Heart left ventricle (tissue), 13 donors: ENCODE measurements at regions not wholly inside any gene's neighbourhood (a gene's known extent, or its start where the extent isn't known, plus 50 kb on each side); places are given as distances from the start of the nearest gene placed in this dataset.

Experiments used
- POLR2A ChIP-seq, 2 donors: fragments of 450-650 bp; IDR thresholded peaks; one replicate each; pipeline ENCODE4 v1.6.1; 2017; ENCODE audit warnings: antibody characterized with exemption in 2 of 2, mild to moderate bottlenecking in 2 of 2, moderate library complexity in 2 of 2
- TF ChIP-seq, protein P1 (sequence below), 12 donors: fragments of 200-600 bp; sonication (generic) in 4 of 12; IDR thresholded peaks; one replicate each; pipeline versions ENCODE4 v1.5.0 to v1.8.0; 2018 to 2022; ENCODE audit warnings: antibody characterized with exemption in 12 of 12, mild to moderate bottlenecking in 5 of 12
- donor health status: ischemic (EF 13 %, LVEDD 7.1; RV severe dilation, severe dysfunction).
- donor health status: DM: no; HTN: yes; CAD: no.
- donor health status: DM: no; HTN: no; CAD: no.
- donor health status: ischemic (EF 25% LVEDD 6.9; RV normal size, moderate dysfunction).
- donor health status: ischemic (EF 25% LVEDD 5.7; RV mildly dilated, moderate dysfunction).
- donor health status: ischemic (EF 35%, LVEDD 5.7; RV mildly dilated, moderate dysfunction).
- donor health status: nonischemic (EF 11% LVEDD 7.7; RV severe dilation, severe dysfunction).
- donor health status: DM: yes; HTN: yes; CAD: no.
- donor health status: PGD.
- donor health status: ischemic (EF 29% LVEDD 5.4; RV normal size, mild dysfunction).
- donor health status: nonischemic (EF 23%, LVEDD 6.1; RV moderate dilation, normal function).

DNA sequence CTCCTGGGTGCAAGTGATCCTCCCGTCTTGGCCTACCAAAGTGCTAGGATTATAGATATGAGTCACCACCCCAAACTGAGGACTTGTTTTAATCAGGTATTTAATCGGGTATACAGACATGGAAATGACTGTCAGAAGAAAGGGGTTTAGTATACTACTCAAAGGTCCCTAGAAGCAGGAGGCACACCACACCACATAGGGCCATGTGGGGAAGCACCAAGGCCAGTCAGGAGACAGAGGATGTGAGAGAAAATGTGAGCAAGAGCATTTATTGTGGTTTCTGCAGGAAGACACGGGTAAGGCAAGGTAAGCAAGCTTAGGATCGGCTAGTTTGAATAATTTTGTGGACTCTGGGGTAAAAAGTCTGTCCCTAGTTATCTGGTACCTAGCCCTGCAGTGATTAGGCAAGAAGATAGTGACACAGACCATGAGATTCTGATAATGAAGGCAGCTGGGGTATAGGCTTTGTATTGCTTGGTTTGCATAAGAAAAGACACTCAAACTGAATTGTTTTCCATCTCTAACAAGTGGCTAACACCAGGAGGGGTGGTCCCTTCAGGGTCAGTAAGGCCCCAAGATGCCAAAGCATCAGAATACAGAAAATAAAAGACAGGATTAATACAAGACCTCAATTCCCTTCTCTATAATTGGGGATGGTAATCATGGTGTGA lies 408.8 kb upstream of the F9 start:
- TF ChIP-seq, protein P1, sequence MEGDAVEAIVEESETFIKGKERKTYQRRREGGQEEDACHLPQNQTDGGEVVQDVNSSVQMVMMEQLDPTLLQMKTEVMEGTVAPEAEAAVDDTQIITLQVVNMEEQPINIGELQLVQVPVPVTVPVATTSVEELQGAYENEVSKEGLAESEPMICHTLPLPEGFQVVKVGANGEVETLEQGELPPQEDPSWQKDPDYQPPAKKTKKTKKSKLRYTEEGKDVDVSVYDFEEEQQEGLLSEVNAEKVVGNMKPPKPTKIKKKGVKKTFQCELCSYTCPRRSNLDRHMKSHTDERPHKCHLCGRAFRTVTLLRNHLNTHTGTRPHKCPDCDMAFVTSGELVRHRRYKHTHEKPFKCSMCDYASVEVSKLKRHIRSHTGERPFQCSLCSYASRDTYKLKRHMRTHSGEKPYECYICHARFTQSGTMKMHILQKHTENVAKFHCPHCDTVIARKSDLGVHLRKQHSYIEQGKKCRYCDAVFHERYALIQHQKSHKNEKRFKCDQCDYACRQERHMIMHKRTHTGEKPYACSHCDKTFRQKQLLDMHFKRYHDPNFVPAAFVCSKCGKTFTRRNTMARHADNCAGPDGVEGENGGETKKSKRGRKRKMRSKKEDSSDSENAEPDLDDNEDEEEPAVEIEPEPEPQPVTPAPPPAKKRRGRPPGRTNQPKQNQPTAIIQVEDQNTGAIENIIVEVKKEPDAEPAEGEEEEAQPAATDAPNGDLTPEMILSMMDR (IDR thresholded peaks at IDR 0.05), result no peak
- no peak for TF ChIP-seq POLR2A (IDR thresholded peaks at IDR 0.05)
